ENCODE measurements at regions not wholly inside any gene's neighbourhood (a gene's known extent, or its start where the extent isn't known, plus 50 kb on each side); places are given as distances from the start of the nearest gene placed in this dataset.

- TF ChIP-seq POLR2AphosphoS5 (IDR thresholded peaks at IDR 0.05; ENCODE audit: low read depth, low read length) (no peak), POLR2A (IDR thresholded peaks at IDR 0.05; ENCODE audit: low read depth, low read length) (no peak), SPI1 (IDR thresholded peaks at IDR 0.05; ENCODE audit: low read depth, low read length) (no peak), TAF1 (IDR thresholded peaks at IDR 0.05; ENCODE audit: low read depth, low read length) (no peak), POU2F2 (IDR thresholded peaks at IDR 0.05; ENCODE audit: low read depth, low read length) (no peak), PAX5 (IDR thresholded peaks at IDR 0.05; ENCODE audit: insufficient read depth, low read length, severe bottlenecking) (no peak)
These were observed 140.4 kb upstream of the ASCC3 start for GRCh38 chr6:101021504-101021903.
